HUES6 (cell line): ENCODE measurements at regions not wholly inside any gene's neighbourhood (a gene's known extent, or its start where the extent isn't known, plus 50 kb on each side); places are given as distances from the start of the nearest gene placed in this dataset.

ENCODE experiments used
- H3K27ac ChIP-seq: 2 replicates; pipeline ENCODE4 v1.7.0; 2013; ENCODE audit warnings: low read depth, mild to moderate bottlenecking, low read length, inconsistent platforms
- H3K27me3 ChIP-seq: 2 replicates; pipeline ENCODE4 v1.6.1; 2013; ENCODE audit warnings: low read length; ENCODE audit not compliant: control insufficient read depth, insufficient read depth
- H3K36me3 ChIP-seq: 2 replicates; pipeline ENCODE4 v1.6.1; 2013; ENCODE audit warnings: low read length; ENCODE audit not compliant: control insufficient read depth, insufficient read depth
- H3K4me1 ChIP-seq: 2 replicates; pipeline ENCODE4 v1.6.1; 2013; ENCODE audit warnings: low read length; ENCODE audit not compliant: control insufficient read depth, insufficient read depth
- H3K4me3 ChIP-seq: 2 replicates; pipeline ENCODE4 v1.5.1; 2013; ENCODE audit warnings: low read depth, low read length
- H3K9ac ChIP-seq: one replicate; pipeline ENCODE4 v1.6.1; 2013; ENCODE audit warnings: mild to moderate bottlenecking, low read length
- H3K9me3 ChIP-seq: 2 replicates; pipeline ENCODE4 v1.6.1; 2013; ENCODE audit warnings: low read depth, low read length; ENCODE audit not compliant: control insufficient read depth, insufficient read depth

DNA sequence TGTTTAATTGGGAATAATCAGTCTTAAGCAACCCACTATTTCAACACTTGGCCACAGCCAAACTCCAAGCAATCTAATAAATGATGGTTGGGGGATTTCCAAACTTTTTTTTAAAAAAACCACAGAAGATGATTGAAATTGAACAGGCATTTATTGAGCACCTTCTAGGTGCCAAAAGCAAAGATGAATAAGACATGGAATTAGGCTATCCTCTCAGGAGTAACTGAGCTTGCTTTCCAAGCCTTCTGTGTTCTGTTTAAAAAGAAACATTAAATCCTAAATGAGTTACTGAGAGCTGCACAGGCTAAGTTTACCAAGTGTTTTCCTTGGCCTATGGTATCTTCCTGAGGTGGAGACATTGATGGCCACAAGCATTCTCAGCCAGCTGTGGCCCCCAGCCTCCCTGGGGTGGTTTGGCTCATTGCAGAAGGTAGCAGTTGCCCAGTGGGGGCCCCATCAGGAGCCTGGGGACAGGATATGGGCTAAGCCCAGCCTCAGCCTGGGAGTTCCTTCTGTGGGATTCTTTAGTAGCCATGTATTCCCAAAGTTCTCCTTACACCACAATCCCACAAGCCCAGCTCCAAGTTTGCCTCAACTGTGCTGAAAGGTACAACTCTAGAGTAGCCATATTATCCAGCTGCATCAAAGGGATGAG is 174.3 kb downstream of the C1D start:
- Histone ChIP-seq H3K4me3 (no peak overlapping the region), H3K9me3 (no peaks in the 10 kb centered on the region), H3K4me1 (no peaks in the 10 kb centered on the region; the same call in 1 of the 2 replicates)

DNA sequence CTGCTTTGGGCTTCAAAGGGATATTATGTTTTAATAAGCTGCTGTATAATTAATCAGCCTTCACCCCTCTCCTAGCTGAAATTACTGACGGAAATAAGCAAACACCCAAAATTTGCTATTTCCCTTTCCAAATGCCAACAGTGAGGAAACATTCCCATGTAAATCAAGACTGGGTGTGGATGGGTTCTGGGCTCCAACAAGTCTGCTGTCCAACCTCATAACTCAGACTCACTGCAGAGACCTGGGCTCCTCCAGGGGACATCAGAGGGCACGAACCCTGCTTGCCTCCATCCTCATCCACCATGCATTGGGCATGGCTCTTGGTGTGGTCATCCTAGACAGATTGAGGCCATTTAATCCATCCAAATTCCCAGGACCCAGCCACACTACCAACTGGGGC is 173.7 kb downstream of the C1D start:
- H3K27ac ChIP-seq: no peak overlapping the region
- H3K4me3 ChIP-seq: no peak overlapping the region
- H3K27me3 ChIP-seq: no peaks in the 10 kb centered on the region
- no peaks in the 10 kb centered on the region for H3K36me3 ChIP-seq
- H3K4me1 ChIP-seq: no peaks in the 10 kb centered on the region; the same call in 1 of the 2 replicates
- no peaks in the 10 kb centered on the region for H3K9me3 ChIP-seq
- no peak overlapping the region for H3K9ac ChIP-seq

More for the DNA sequence above, 174.3 kb downstream of the C1D start:
- H3K27me3 ChIP-seq: no peaks in the 10 kb centered on the region
- no peak overlapping the region for H3K27ac ChIP-seq
- H3K36me3 ChIP-seq: no peaks in the 10 kb centered on the region
- H3K9ac ChIP-seq: no peak overlapping the region

DNA sequence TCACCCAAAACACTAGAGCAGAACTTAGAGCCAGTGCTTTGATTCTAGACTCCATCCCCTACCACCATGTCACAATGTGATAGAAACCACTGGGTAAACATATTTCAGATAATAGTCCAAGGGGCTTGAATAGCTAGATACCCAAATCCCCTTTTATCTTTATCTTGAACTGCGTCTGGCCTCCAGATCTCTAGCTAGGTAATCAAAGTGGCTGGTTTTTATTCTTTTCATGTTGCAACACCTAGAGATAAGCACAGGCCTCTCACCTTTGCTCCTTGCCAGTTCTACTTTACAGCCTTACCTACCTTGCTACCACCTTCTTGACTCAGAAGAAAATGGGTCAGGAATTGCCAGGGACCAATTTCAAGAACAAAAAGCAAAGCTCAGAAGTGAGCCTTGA is 171.2 kb downstream of the C1D start:
- no peak overlapping the region for H3K4me3 ChIP-seq
- no peak overlapping the region for H3K27ac ChIP-seq
- H3K9me3 ChIP-seq: no peaks in the 10 kb centered on the region
- no peaks in the 10 kb centered on the region for H3K36me3 ChIP-seq
- H3K4me1 ChIP-seq: peaks cover 14% of the 10 kb centered on the region
- H3K27me3 ChIP-seq: peaks cover 5% of the 10 kb centered on the region; the same call in 1 of the 2 replicates
- no peak overlapping the region for H3K9ac ChIP-seq

DNA sequence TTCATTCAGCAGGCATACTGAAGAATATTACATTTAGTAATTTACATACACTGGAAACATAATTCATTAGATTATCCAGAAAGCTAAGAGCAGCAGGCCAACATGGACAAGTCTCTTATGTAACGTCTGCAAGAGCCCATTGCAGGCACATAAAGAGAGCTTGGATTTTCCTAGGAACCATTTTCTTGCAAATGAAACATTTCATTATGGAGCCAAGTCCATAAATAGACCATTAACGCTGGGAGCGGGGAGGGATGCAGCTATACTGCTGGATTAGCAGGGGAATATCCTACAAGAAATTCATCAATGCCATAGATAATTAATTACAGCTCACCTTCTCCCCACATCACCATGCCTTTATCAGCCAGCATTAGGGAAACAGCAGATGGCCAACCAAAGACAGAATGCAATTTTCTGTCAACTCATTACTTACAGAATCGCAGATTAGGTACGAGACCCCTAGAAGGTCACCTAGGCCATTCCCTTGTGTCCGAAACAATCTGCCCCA is 170.4 kb downstream of the C1D start:
- Histone ChIP-seq H3K4me3 (no peak overlapping the region), H3K4me1 (peaks cover 14% of the 10 kb centered on the region), H3K9ac (no peak overlapping the region), H3K27ac (no peak overlapping the region), H3K9me3 (no peaks in the 10 kb centered on the region), H3K27me3 (peaks cover 12% of the 10 kb centered on the region), H3K36me3 (no peaks in the 10 kb centered on the region)

DNA sequence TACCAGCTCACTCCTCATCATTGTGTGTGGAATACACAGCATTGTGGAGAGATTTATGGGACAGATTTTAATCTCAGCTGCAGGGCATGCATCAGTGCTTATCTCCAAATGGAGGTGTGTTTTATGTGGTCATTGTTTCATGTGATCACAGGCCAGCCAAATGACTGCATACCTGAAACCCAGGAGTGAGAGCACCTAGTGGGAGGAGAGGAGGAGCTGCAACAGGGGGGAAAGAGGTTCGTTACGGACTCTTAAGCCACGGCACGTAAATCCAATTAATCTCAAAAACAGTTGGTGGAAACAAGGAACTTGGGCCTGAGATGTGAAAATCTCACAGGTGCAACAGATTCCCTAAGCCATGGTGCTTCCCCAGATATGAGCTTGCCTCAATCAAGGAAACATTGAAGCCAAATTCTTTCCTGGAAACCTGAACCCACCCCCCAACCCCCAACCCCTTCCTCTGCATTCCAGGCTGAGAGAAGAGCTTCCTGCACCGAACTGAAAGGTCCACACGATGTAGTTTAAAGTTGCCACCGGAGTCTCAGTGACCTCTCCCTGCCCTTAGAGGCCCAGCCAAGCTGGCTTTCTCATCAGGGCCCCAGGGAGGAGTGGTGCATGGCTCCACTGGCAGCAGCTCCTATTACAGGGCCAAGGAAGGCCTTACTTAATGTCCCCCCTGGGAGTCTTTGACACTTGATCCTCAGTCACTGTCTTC is 167.4 kb downstream of the C1D start:
- no peaks in the 10 kb centered on the region for H3K36me3 ChIP-seq
- H3K4me3 ChIP-seq: no peak overlapping the region
- peaks cover 24% of the 10 kb centered on the region for H3K27me3 ChIP-seq

DNA sequence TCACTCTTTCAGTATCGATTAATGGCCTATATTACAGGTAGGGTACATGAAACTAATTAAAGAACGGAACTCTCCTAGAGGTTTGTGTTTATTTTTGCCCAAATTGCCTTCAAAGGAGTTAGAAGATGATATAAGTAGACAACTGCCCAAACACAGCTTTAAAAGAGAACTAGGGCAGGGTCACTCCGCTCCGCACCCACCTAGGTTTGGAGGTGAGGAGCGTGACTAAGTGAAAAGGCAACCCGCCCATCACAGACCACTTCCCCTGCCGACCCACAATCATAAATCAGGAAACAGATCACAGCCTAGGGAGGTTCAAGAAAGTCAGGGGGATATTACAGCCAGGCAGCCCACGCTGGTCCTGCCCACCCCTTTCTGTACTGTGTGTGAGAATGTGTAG is 166.7 kb downstream of the C1D start:
- Histone ChIP-seq H3K9ac (no peak overlapping the region), H3K36me3 (no peaks in the 10 kb centered on the region), H3K27ac (no peak overlapping the region), H3K4me1 (peaks cover 26% of the 10 kb centered on the region), H3K4me3 (no peak overlapping the region), H3K9me3 (peaks cover 7% of the 10 kb centered on the region; the same call in 1 of the 2 replicates), H3K27me3 (peaks cover 24% of the 10 kb centered on the region)

More for the DNA sequence above, 167.4 kb downstream of the C1D start:
- H3K9me3 ChIP-seq: no peaks in the 10 kb centered on the region
- no peak overlapping the region for H3K9ac ChIP-seq
- H3K27ac ChIP-seq: no peak overlapping the region
- peaks cover 26% of the 10 kb centered on the region for H3K4me1 ChIP-seq

DNA sequence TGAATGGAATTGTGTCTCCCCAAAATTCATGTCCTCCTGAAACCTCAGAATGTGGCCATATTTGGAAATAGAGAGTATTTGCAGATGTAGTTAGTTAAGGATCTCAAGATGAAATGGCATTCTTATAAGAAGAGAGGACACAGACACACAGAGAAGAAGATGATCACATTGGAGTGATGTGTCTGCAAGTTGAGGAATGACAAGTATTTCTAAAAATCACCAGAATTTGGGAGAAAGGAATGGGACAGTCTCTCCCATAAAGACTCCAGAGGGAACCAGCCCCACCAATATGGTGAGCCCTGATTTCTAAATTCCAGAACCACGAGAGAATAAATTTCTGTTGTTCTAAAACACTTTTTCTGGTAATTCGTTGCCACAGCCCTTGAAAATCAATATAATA is 166.3 kb downstream of the C1D start:
- no peak overlapping the region for H3K4me3 ChIP-seq
- H3K36me3 ChIP-seq: no peaks in the 10 kb centered on the region
- no peak overlapping the region for H3K9ac ChIP-seq
- peaks cover 11% of the 10 kb centered on the region; the same call in 1 of the 2 replicates for H3K9me3 ChIP-seq
- H3K27ac ChIP-seq: no peak overlapping the region
- peaks cover 24% of the 10 kb centered on the region for H3K27me3 ChIP-seq
- peaks cover 26% of the 10 kb centered on the region for H3K4me1 ChIP-seq

DNA sequence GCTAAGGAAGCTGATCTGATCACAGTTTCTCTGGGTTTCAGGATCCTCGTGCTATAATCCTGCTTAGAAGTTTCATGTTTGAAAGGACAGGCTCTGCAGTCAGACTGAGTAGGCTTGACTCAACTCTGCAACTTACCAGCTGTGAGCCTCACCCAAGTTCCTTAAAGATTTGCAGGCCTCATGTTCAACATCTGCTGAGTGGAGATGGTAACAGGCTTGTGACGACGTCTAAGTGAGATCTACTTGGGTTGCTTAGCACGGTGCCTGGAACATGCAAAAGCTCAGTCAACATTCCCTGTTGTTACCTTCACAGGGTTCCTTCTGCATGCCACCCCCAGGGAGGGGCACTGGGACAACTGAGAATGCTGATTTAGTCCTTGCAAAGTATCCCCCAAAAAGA is 164.2 kb downstream of the C1D start:
- no peak overlapping the region for H3K27ac ChIP-seq
- H3K36me3 ChIP-seq: no peaks in the 10 kb centered on the region
- H3K9ac ChIP-seq: no peak overlapping the region
- H3K4me1 ChIP-seq: peaks cover 26% of the 10 kb centered on the region
- peaks cover 24% of the 10 kb centered on the region for H3K27me3 ChIP-seq
- H3K9me3 ChIP-seq: peaks cover 13% of the 10 kb centered on the region; the same call in 1 of the 2 replicates
- no peak overlapping the region for H3K4me3 ChIP-seq

DNA sequence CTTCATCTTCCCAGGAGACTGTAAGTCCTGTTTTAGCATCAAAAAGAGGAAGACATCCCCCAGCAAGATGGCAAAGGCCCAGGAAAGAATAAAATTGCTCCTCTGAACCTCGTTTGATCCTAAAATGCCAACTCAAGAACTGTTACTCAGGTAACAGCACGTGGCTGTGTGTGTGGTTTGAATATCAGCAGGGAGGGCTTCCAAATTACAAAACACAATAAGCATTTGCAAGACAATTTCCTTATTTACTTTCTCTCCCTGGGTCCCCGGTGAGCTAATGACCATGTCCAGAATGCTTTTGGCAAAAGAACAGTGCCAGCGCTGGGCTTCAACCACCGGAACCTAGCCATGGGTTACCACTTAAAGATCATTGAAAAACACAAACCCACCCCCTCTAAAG is 163.6 kb downstream of the C1D start:
- Histone ChIP-seq H3K36me3 (no peaks in the 10 kb centered on the region), H3K4me1 (peaks cover 26% of the 10 kb centered on the region), H3K9ac (no peak overlapping the region), H3K4me3 (no peak overlapping the region), H3K9me3 (peaks cover 13% of the 10 kb centered on the region; the same call in 1 of the 2 replicates), H3K27ac (no peak overlapping the region), H3K27me3 (peaks cover 24% of the 10 kb centered on the region)

DNA sequence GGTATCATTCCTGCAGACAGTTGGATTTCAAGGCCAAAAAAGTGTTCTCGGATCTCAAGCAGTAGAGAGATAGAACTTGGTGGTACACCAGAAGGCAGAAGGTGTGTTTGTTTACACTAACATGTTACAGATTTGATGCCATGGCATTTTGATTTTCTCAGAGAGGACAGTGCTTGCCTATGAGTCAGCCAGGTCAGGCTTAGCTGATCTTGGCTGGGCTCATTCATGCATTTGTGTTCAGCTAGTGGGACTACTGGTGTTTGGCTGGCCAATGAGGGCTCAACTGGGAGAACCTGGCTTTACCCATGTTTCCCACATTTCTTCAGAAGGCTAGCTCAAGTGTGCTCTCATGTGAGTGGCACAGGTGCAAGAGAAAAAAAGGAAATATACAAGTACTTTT is 162.0 kb downstream of the C1D start:
- Histone ChIP-seq H3K9ac (no peak overlapping the region), H3K4me1 (peaks cover 21% of the 10 kb centered on the region), H3K4me3 (no peak overlapping the region), H3K27me3 (peaks cover 24% of the 10 kb centered on the region), H3K27ac (no peak overlapping the region), H3K36me3 (no peaks in the 10 kb centered on the region), H3K9me3 (peaks cover 13% of the 10 kb centered on the region; the same call in 1 of the 2 replicates)

DNA sequence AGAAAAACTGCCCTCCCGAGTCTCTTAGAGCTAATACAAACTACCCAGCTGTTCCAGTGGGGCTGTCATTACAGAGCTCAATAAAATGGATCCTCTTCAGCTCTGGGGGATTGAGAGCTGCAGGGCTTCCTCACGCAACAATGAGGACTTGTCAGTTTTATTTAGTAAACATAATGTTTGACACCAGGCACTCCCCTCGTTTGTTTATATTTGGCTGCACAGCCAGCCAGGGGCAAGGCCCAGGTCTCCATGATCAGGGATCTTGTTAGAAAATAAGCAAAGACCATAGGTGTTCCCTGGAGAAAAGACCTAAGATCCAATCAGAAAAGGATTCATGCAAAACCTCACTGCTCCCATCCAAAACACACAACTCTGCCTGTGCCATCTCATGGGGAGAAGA is 158.2 kb downstream of the C1D start:
- Histone ChIP-seq H3K27me3 (no peaks in the 10 kb centered on the region), H3K4me3 (no peak overlapping the region), H3K4me1 (peaks cover 9% of the 10 kb centered on the region; the same call in 1 of the 2 replicates), H3K36me3 (no peaks in the 10 kb centered on the region), H3K9ac (no peak overlapping the region), H3K27ac (no peak overlapping the region), H3K9me3 (peaks cover 16% of the 10 kb centered on the region)
